Uterus (tissue), 3 donors: ENCODE measurements at regions not wholly inside any gene's neighbourhood (a gene's known extent, or its start where the extent isn't known, plus 50 kb on each side); places are given as distances from the start of the nearest gene placed in this dataset.

Source experiments
- DNase-seq, 2 donors: peaks; one replicate each; pipeline ENCODE4 v3.0.0-alpha.2; 2019 to 2020
- H3K27ac ChIP-seq, 2 donors: fragments of 200-600 bp; sonication (generic); 1 replicate in 1 of 2; 2 replicates in 1 of 2; pipeline ENCODE4 v1.5.1; 2016 to 2018
- H3K27me3 ChIP-seq, 2 donors: fragments of 200-600 bp; sonication (generic); one replicate each; pipeline ENCODE4 v1.5.1; 2018 to 2019; ENCODE audit warnings: control low read depth in 1 of 2
- H3K36me3 ChIP-seq, 2 donors: fragments of 200-600 bp; sonication (generic); one replicate each; pipeline ENCODE4 v1.5.1; 2019; ENCODE audit warnings: control low read depth in 1 of 2
- H3K4me1 ChIP-seq, 2 donors: fragments of 200-600 bp; sonication (generic); one replicate each; pipeline ENCODE4 v1.5.1; 2018 to 2019; ENCODE audit warnings: control low read depth in 1 of 2
- H3K4me3 ChIP-seq, 2 donors: fragments of 200-600 bp; sonication (generic); 1 replicate in 1 of 2; 2 replicates in 1 of 2; pipeline ENCODE4 v1.5.1; 2018 to 2019; ENCODE audit warnings: mild to moderate bottlenecking in 1 of 2
- H3K9me3 ChIP-seq, 2 donors: fragments of 200-600 bp; sonication (generic); one replicate each; pipeline ENCODE4 v1.5.1; 2019; ENCODE audit warnings: control low read depth in 1 of 2
- POLR2A ChIP-seq, 2 donors: fragments of 450-650 bp; IDR thresholded peaks; one replicate each; pipeline ENCODE4 v1.6.1; 2016; ENCODE audit warnings: antibody characterized with exemption in 2 of 2, mild to moderate bottlenecking in 1 of 2, moderate library complexity in 1 of 2
- intact Hi-C: fragments of 100-400 bp; cut with DNase I; formaldehyde crosslinking; loops from one replicate; pipeline ENCODE4 v1.15.1; 2023; ENCODE audit warnings: low total_unique reads
- TF ChIP-seq, protein P1 (sequence below), 4 experiments: fragments of 200-600 bp in 2 of 4; fragments of 450-650 bp in 2 of 4; sonication (generic) in 2 of 4; IDR thresholded peaks; one replicate each; pipeline ENCODE4 v1.5.1; 2016 to 2019; ENCODE audit warnings: antibody characterized with exemption in 4 of 4, mild to moderate bottlenecking in 2 of 4, moderate library complexity in 1 of 4
- donor health status: DM: yes; HTN: yes; CAD: no.

DNA sequence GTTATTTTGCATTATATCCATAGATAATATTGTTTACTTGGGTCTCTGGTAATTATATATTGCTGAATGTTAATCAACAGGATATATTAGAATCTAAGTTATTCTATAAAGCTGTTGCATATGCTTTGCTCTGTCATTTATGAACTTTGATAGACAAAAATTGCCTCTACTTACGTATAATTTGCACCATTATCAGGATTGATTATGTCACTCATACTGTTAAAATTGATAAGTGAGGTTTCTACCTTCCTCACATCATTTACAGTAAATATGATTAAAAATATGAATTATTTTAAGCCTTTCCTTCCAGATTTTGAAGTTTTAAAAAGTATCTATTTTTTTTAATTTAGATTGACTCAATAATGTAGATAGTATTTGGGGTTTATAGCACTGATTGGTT is 1540.4 kb upstream of the PRMT6 start:
- Histone ChIP-seq H3K27me3 (no peaks in the 10 kb centered on the region), H3K27ac (no peak overlapping the region), H3K36me3 (no peaks in the 10 kb centered on the region), H3K4me3 (no peak overlapping the region), H3K9me3 (no peaks in the 10 kb centered on the region), H3K4me1 (no peaks in the 10 kb centered on the region)
- no peak for DNase-seq
- TF ChIP-seq POLR2A (IDR thresholded peaks at IDR 0.05) = no peak
- TF ChIP-seq, protein P1, sequence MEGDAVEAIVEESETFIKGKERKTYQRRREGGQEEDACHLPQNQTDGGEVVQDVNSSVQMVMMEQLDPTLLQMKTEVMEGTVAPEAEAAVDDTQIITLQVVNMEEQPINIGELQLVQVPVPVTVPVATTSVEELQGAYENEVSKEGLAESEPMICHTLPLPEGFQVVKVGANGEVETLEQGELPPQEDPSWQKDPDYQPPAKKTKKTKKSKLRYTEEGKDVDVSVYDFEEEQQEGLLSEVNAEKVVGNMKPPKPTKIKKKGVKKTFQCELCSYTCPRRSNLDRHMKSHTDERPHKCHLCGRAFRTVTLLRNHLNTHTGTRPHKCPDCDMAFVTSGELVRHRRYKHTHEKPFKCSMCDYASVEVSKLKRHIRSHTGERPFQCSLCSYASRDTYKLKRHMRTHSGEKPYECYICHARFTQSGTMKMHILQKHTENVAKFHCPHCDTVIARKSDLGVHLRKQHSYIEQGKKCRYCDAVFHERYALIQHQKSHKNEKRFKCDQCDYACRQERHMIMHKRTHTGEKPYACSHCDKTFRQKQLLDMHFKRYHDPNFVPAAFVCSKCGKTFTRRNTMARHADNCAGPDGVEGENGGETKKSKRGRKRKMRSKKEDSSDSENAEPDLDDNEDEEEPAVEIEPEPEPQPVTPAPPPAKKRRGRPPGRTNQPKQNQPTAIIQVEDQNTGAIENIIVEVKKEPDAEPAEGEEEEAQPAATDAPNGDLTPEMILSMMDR (IDR thresholded peaks at IDR 0.05) = no peak
- intact Hi-C loops = no loop called here

DNA sequence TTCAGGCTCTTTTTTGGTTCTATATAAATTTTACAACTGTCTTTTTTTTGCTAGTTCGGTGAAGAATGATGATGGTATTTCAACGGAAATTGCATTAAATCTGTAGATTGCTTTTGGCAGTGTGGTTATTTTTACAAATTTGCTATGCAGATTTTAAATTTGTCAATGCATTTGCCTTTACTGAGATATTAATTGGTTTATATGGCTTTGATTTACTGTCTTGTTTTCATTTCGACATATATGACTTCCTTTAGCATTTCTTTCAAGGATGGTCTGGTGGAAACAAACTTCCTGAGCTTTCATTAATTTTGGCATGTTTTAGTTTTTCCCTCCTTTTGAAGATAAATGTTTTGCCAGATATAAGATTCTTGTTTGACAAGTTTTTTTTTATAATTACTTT is 1522.5 kb upstream of the PRMT6 start:
- no peaks in the 10 kb centered on the region for H3K36me3 ChIP-seq
- intact Hi-C loops = no loop called here
- no peak overlapping the region for H3K4me3 ChIP-seq
- H3K9me3 ChIP-seq = no peaks in the 10 kb centered on the region
- no peaks in the 10 kb centered on the region for H3K27me3 ChIP-seq
- DNase-seq = no peak
- no peak overlapping the region for H3K27ac ChIP-seq
- TF ChIP-seq, protein P1 (IDR thresholded peaks at IDR 0.05) = no peak
- no peak for TF ChIP-seq POLR2A (IDR thresholded peaks at IDR 0.05)
- H3K4me1 ChIP-seq = no peaks in the 10 kb centered on the region

DNA sequence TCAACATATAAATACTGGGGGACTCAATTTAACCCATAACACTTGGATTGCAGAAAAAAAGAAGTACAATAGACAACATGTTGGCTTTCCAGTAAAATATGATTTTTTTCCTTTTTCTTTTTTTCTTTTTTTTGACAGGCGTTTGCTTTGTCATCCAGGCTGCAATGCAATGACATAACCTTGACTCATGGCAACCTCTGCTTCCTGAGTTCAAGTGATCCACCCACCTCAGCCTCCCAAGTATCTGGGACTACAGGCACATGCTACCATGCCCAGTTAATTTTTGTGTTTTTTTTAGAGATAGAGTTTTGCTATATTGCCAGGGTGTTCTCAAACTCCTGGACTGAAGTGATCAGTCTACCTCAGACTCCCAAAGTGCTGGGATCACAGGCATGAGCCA is 1512.0 kb upstream of the PRMT6 start:
- intact Hi-C loops = no loop called here
- Histone ChIP-seq H3K36me3 (no peaks in the 10 kb centered on the region), H3K27ac (no peak overlapping the region), H3K4me3 (no peak overlapping the region), H3K27me3 (no peaks in the 10 kb centered on the region), H3K4me1 (no peaks in the 10 kb centered on the region), H3K9me3 (no peaks in the 10 kb centered on the region)
- TF ChIP-seq, protein P1 (IDR thresholded peaks at IDR 0.05) = no peak
- no peak for TF ChIP-seq POLR2A (IDR thresholded peaks at IDR 0.05)
- DNase-seq = no peak

DNA sequence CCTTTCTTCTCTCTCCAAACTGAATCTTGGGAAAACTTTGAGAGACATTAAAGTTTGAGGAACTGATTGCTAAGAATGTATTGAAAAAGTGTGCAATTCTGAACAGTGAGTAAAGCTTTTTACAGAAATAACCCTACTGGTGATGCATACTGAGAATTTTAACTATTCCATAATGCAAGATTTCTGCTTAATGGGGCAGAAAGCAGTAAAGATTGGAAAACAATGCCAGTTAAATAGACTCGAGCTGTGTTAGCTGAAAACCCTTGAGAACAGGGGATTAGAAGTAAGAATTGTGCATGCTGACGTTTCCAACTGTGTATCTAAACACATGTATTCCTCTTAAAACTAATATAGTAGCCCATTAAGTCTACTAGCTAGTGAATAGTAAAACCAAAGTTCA is 1500.2 kb upstream of the PRMT6 start:
- intact Hi-C loops = no loop called here

DNA sequence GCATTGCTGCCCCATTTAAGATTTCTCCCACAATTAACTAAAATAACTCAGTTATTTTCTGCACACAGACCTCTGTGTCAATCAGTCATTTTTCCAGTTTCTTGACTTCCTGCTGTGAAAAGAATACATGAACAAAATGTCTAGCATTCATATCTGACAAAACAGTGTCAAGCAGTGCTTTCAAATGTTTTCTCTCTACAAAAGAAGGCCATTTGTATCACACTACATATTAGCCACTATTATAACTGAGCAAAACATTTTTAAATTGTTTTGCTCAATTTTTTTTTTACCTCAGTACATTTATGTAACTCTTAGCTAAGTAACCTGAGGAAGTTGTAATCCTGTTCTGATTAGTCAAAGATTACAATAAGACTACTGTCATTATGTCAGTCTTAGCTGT is 1498.5 kb upstream of the PRMT6 start:
- intact Hi-C loops = no loop called here
- H3K9me3 ChIP-seq = no peaks in the 10 kb centered on the region
- H3K27me3 ChIP-seq = no peaks in the 10 kb centered on the region
- H3K27ac ChIP-seq = no peak overlapping the region
- no peaks in the 10 kb centered on the region for H3K4me1 ChIP-seq
- H3K36me3 ChIP-seq = peaks cover 0 to 3% of the 10 kb centered on the region in 2 donors
- H3K4me3 ChIP-seq = no peak overlapping the region
- DNase-seq = no peak
- TF ChIP-seq POLR2A (IDR thresholded peaks at IDR 0.05) = no peak
- TF ChIP-seq, protein P1 (IDR thresholded peaks at IDR 0.05) = no peak

More for the DNA sequence above, 1500.2 kb upstream of the PRMT6 start:
- Histone ChIP-seq H3K27ac (no peak overlapping the region), H3K27me3 (no peaks in the 10 kb centered on the region), H3K4me1 (no peaks in the 10 kb centered on the region), H3K4me3 (no peak overlapping the region), H3K36me3 (peaks cover 0 to 3% of the 10 kb centered on the region in 2 donors), H3K9me3 (no peaks in the 10 kb centered on the region)
- TF ChIP-seq, protein P1 (IDR thresholded peaks at IDR 0.05) = no peak
- TF ChIP-seq POLR2A (IDR thresholded peaks at IDR 0.05) = no peak
- DNase-seq = no peak
